HL-60 (cell line): ENCODE measurements at regions not wholly inside any gene's neighbourhood (a gene's known extent, or its start where the extent isn't known, plus 50 kb on each side); places are given as distances from the start of the nearest gene placed in this dataset.

Experiments used
- CTCF ChIP-seq: IDR thresholded peaks from one replicate; pipeline ENCODE4 v1.5.1; 2011; ENCODE audit warnings: low read length, control low read depth, inconsistent platforms; ENCODE audit not compliant: insufficient read depth
- GABPA ChIP-seq: IDR thresholded peaks from 2 replicates; pipeline ENCODE4 v1.6.1; 2012; ENCODE audit warnings: low read depth
- POLR2AphosphoS5 ChIP-seq: IDR thresholded peaks from 2 replicates; pipeline ENCODE4 v1.6.1; 2012; ENCODE audit warnings: low read depth
- REST ChIP-seq: IDR thresholded peaks from 2 replicates; pipeline ENCODE4 v1.6.1; 2012; ENCODE audit warnings: low read depth; ENCODE audit not compliant: insufficient replicate concordance

GRCh38 chr2:157032017-157032416 is 225.5 kb upstream of the GALNT5 start:
- no peak for TF ChIP-seq CTCF
- TF ChIP-seq POLR2AphosphoS5: no peak
- no peak for TF ChIP-seq GABPA
- no peak for TF ChIP-seq REST
